Neural cell (in vitro differentiated cells): ENCODE measurements at regions not wholly inside any gene's neighbourhood (a gene's known extent, or its start where the extent isn't known, plus 50 kb on each side); places are given as distances from the start of the nearest gene placed in this dataset.

Experiments used
- EP300 ChIP-seq: fragments of 450-650 bp; conservative IDR thresholded peaks from 2 replicates; pipeline ENCODE4 v1.6.1; 2014; ENCODE audit warnings: antibody characterized with exemption, mild to moderate bottlenecking, moderate library complexity; ENCODE audit not compliant: poor library complexity, severe bottlenecking
- MXI1 ChIP-seq: fragments of 450-650 bp; conservative IDR thresholded peaks from 2 replicates; pipeline ENCODE4 v1.6.1; 2014; ENCODE audit warnings: antibody characterized with exemption, mild to moderate bottlenecking; ENCODE audit not compliant: poor library complexity, severe bottlenecking
- POLR2AphosphoS5 ChIP-seq: IDR thresholded peaks from 2 replicates; pipeline ENCODE4 v1.6.1; 2012
- RAD21 ChIP-seq: fragments of 450-650 bp; conservative IDR thresholded peaks from 2 replicates; pipeline ENCODE4 v1.6.1; 2014; ENCODE audit warnings: antibody characterized with exemption, mild to moderate bottlenecking, moderate library complexity
- TF ChIP-seq, protein P1 (sequence below): fragments of 450-650 bp; IDR thresholded peaks from 2 replicates; pipeline ENCODE4 v1.5.1; 2014; ENCODE audit warnings: antibody characterized with exemption, mild to moderate bottlenecking, moderate library complexity; ENCODE audit not compliant: poor library complexity, severe bottlenecking
- TF ChIP-seq, protein P2 (sequence below): IDR thresholded peaks from 2 replicates; pipeline ENCODE4 v1.6.1; 2012; ENCODE audit warnings: borderline replicate concordance

DNA sequence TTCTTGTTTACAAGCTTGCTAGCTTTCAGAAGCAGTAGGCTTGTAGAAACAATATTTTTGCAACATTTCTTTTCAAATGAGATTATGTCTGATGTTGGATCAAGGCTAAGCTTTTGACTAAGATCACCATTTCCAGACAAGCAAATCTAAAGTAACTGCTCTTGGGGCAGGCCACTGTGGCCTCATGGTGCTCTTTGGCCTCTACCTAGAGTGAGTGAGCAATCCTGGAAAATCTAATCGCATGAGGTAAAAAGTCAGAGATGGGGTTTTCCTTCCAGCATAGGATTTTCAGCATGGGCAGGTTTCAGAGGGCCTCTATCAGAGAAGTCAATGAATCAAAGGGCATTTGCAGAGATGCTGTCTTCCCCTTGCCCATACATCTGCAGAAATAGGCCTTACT is 331.9 kb downstream of the OMA1 start:
- TF ChIP-seq, protein P1, sequence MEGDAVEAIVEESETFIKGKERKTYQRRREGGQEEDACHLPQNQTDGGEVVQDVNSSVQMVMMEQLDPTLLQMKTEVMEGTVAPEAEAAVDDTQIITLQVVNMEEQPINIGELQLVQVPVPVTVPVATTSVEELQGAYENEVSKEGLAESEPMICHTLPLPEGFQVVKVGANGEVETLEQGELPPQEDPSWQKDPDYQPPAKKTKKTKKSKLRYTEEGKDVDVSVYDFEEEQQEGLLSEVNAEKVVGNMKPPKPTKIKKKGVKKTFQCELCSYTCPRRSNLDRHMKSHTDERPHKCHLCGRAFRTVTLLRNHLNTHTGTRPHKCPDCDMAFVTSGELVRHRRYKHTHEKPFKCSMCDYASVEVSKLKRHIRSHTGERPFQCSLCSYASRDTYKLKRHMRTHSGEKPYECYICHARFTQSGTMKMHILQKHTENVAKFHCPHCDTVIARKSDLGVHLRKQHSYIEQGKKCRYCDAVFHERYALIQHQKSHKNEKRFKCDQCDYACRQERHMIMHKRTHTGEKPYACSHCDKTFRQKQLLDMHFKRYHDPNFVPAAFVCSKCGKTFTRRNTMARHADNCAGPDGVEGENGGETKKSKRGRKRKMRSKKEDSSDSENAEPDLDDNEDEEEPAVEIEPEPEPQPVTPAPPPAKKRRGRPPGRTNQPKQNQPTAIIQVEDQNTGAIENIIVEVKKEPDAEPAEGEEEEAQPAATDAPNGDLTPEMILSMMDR, result no peak
- TF ChIP-seq EP300 (no peak), MXI1 (no peak), POLR2AphosphoS5 (no peak), RAD21 (no peak)
- TF ChIP-seq, protein P2, sequence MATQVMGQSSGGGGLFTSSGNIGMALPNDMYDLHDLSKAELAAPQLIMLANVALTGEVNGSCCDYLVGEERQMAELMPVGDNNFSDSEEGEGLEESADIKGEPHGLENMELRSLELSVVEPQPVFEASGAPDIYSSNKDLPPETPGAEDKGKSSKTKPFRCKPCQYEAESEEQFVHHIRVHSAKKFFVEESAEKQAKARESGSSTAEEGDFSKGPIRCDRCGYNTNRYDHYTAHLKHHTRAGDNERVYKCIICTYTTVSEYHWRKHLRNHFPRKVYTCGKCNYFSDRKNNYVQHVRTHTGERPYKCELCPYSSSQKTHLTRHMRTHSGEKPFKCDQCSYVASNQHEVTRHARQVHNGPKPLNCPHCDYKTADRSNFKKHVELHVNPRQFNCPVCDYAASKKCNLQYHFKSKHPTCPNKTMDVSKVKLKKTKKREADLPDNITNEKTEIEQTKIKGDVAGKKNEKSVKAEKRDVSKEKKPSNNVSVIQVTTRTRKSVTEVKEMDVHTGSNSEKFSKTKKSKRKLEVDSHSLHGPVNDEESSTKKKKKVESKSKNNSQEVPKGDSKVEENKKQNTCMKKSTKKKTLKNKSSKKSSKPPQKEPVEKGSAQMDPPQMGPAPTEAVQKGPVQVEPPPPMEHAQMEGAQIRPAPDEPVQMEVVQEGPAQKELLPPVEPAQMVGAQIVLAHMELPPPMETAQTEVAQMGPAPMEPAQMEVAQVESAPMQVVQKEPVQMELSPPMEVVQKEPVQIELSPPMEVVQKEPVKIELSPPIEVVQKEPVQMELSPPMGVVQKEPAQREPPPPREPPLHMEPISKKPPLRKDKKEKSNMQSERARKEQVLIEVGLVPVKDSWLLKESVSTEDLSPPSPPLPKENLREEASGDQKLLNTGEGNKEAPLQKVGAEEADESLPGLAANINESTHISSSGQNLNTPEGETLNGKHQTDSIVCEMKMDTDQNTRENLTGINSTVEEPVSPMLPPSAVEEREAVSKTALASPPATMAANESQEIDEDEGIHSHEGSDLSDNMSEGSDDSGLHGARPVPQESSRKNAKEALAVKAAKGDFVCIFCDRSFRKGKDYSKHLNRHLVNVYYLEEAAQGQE, result no peak
